ENCODE measurements at regions not wholly inside any gene's neighbourhood (a gene's known extent, or its start where the extent isn't known, plus 50 kb on each side); places are given as distances from the start of the nearest gene placed in this dataset. TPM values are rescaled to one million over a fixed set of nuclear protein-coding genes. Genes with fewer than 3 reads are reported as not detected.

DNA sequence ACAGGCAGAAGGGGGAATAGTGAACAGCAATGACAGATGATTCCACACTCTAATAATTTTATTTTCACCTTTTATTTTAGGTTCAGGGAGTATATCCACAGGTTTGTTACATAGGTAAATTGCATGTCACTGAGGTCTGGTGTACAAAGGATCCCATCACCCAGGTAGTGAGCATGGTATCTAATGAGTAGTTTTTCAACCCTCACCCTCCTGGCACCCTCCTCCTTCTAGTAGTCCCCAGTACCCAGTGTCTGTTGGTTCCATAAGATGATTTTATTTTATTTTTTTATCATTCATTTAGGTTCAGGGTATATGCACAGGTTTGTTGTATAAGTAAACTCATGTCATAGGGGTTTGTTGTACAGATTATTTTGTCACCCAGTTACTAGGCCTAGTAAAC, 58.6 kb upstream of the UGT8 start:
- ATAC-seq (ENCODE audit: low FRiP score) (no peak), DNase-seq (ENCODE audit: low spot score) (no peak)
- TF ChIP-seq, protein P1, sequence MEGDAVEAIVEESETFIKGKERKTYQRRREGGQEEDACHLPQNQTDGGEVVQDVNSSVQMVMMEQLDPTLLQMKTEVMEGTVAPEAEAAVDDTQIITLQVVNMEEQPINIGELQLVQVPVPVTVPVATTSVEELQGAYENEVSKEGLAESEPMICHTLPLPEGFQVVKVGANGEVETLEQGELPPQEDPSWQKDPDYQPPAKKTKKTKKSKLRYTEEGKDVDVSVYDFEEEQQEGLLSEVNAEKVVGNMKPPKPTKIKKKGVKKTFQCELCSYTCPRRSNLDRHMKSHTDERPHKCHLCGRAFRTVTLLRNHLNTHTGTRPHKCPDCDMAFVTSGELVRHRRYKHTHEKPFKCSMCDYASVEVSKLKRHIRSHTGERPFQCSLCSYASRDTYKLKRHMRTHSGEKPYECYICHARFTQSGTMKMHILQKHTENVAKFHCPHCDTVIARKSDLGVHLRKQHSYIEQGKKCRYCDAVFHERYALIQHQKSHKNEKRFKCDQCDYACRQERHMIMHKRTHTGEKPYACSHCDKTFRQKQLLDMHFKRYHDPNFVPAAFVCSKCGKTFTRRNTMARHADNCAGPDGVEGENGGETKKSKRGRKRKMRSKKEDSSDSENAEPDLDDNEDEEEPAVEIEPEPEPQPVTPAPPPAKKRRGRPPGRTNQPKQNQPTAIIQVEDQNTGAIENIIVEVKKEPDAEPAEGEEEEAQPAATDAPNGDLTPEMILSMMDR (IDR thresholded peaks at IDR 0.05): no peak

DNA sequence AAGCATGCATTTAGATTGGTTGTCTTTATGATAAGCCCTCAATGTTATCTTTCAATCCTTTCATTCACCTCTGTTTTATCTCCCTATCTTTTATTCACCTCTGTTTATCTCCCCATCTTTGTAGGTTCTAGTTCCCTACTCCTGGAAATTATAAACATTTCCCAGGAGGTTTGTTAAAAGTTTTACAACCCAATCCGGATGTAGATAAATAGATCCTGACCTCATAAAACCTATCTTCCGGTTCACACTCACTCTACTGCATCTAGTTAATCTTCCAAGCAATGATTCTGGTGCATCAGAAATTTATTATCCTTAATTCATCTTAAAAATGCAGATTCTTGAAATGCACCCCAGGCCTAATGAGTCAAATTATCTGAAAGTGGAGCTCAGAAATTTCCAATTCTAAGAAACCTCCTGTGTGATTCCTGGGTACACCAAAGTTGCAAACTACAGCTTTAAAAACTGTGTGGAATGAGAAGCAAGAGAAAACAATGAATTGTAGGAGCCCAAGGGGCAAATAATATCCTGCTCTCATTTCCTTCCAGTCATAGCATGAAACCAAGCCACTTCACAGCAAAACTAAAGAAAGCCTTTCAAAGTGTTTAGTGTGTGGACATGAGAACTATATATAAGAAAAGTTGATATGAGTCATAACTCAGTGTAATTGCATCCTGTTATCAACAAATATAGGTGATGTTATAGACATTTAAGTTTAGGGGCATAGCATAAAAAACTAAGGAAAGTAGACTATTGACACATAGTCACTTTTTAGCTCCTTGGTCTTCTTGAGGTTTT, 51.1 kb upstream of the UGT8 start:
- DNase-seq (ENCODE audit: low spot score): no peak
- TF ChIP-seq, protein P1 (IDR thresholded peaks at IDR 0.05): no peak
- ATAC-seq (ENCODE audit: low FRiP score): no peak

Small RNA genes lying in the stretch of these regions (small RNA-seq; reads per million reads assigned to genes)
- not detected for gene AC093815.1

All from omental fat pad (tissue), 3 donors.